NCI-H1092 treated with DMSO at 0.1 percent for 48 hours (cell line): ENCODE measurements at regions not wholly inside any gene's neighbourhood (a gene's known extent, or its start where the extent isn't known, plus 50 kb on each side); places are given as distances from the start of the nearest gene placed in this dataset.

Experiments used
- DNase-seq: peaks from one replicate; lab custom pipeline; 2025; lab: John Stamatoyannopoulos, UW

- DNase-seq, result no peak
These were observed 50.7 kb upstream of the ACOT11 start for GRCh38 chr1:54497338-54497737.

- DNase-seq, result no peak
These were observed 52.1 kb upstream of the ACOT11 start for GRCh38 chr1:54495954-54496353.

DNA sequence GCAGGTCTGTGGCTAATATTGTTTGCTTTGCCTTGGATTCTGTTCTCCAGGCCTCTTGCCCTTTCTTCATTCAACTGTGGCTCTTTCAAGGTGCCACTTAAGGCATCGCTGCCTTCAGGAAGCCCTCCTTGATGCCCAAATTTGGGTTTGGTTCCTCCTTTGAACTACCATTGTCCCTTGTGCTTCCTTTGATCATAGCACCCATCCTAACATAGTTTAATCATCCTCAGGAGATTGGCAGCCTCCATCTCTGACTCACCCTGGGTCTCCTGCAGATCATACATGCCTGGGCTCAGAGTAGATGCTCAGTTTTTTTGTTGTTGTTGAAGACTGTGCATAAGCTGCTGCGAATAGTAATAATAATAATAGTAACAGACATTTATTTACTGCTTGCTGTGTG, 54.4 kb upstream of the ACOT11 start:
- no peak for DNase-seq

GRCh38 chr1:54490361-54491248, 57.4 kb upstream of the ACOT11 start:
- DNase-seq, result no peak

- no peak for DNase-seq
These were observed 58.3 kb upstream of the ACOT11 start for GRCh38 chr1:54489627-54490250.

DNA sequence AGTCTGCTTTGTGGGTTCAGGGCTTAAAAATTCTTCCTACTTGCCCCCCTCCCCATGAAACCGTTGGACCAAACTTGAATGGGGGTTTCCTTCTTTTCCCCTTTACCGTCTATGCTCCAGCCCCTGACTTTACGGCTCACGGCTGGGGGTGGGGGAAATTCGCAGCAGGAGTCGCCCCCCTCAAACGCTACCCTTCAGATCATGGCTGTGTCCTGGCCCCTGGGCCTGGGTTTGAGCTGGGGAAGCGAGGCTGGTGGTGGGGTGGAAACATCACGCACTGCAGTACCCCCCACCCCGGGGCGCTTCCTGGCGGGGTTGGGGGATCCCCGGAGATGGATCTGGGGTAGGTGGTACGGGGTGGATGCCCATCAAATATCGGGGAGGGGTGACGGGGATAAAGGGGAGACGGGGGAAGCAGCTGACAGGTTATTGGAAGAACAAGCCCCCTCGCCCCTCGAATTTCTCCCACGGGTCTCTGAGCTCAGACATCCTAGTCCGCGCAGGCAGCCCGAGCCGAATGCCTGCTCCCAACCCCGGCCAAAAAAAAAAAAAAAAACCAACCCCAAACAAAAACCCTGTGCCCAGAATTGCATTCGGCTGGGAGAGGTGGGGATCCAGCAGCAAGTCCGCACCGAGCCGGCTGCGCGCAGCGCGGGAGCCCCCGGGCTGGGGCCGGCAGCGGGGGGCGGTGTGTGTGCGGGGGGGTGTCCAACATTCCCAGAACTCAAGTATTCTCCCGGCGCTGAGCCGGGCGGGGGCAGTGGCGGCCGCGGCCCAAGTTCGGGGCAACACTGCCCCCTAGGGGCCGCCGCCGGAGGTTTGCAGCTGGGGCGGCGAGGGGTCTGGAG, 59.0 kb upstream of the ACOT11 start:
- peak; percentile 67 for DNase-seq

GRCh38 chr1:54488065-54488750, 59.8 kb upstream of the ACOT11 start:
- DNase-seq, result peak; percentile 77

- DNase-seq, result peak; percentile 49
These were observed 60.4 kb upstream of the ACOT11 start for GRCh38 chr1:54487571-54488050.

GRCh38 chr1:54486907-54487306, 61.1 kb upstream of the ACOT11 start:
- peak; percentile 66 for DNase-seq

- DNase-seq, result no peak
These were observed 62.6 kb upstream of the ACOT11 start for GRCh38 chr1:54485416-54485815.

- no peak for DNase-seq
These were observed 64.1 kb upstream of the ACOT11 start for GRCh38 chr1:54483875-54484437.

DNA sequence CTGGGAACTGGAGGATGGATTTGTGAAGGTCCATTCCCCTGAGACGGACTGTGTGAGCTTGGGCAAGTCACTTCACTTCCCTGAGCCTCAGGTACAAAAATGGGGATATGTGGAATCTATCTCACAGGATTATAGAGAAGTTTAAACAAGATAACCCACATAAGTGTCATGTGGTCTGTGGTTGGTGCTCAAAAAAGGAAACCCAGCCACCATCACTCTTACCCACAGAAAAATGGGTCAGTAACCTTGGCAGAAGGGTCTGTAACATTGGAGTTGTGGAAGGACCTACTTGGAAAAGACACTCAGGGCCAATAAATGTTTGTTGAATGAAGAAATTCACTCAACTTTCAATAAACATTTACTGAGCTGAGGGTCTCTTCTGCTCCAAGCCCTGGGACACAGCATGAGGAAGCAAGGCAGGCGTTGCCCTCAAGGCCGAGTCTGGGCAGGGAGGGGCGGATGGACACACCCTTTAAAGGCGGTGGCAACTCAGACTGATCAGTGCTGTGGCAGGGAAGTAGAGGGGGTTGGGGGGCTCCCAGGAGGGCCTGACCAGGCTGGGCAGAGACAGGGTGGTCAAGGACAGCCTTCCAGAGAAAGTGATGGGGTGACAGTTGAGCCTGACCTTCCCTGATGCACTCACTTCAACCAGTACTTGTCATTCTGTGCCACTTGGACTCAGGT, 66.7 kb upstream of the ACOT11 start:
- DNase-seq, result no peak

- no peak for DNase-seq
These were observed 67.5 kb upstream of the ACOT11 start for GRCh38 chr1:54480525-54480848.

- no peak for DNase-seq
These were observed 68.0 kb upstream of the ACOT11 start for GRCh38 chr1:54479841-54480524.

- no peak for DNase-seq
These were observed 68.8 kb upstream of the ACOT11 start for GRCh38 chr1:54479251-54479650.

DNA sequence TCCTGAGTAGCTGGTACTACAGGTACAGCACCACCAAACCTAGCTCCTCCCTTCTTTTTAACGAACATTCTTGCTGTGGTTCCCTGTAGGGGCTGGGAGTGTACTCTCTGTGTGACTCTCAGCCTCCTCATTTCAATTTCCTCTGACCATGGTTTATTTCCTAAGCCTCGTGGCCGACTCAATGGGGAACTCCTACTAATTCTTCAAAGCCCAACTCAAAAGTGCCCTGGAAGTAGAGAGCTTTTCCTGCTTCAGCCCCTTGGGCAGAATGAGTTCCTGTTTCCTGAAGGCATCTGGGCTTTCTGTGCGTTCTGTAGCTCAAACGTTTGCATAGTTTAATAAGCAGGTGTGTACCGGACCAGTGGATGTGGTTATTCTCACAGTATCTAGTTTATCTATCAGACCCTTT, 70.9 kb upstream of the ACOT11 start:
- DNase-seq, result no peak

GRCh38 chr1:54476530-54477109, 70.4 kb upstream of the SSBP3 start:
- DNase-seq, result no peak

- DNase-seq, result no peak
These were observed 69.8 kb upstream of the SSBP3 start for GRCh38 chr1:54475946-54476516.

GRCh38 chr1:54475357-54475881, 69.2 kb upstream of the SSBP3 start:
- DNase-seq, result no peak
